Astrocyte (in vitro differentiated cells and primary cell): ENCODE measurements at regions not wholly inside any gene's neighbourhood (a gene's known extent, or its start where the extent isn't known, plus 50 kb on each side); places are given as distances from the start of the nearest gene placed in this dataset.

ENCODE experiments used
- DNase-seq: peaks from one replicate; pipeline ENCODE4 v3.0.0-alpha.2; 2010; ENCODE audit warnings: low read depth
- FAIRE-seq: peaks from 2 replicates; lab custom pipeline; 2011; peaks lifted over from hg19 to GRCh38; lab: Jason Lieb, UNC
- H2AFZ ChIP-seq: 2 replicates; pipeline ENCODE4 v1.6.0; 2012; ENCODE audit warnings: low read depth, low read length, inconsistent platforms
- H3K27ac ChIP-seq: 2 replicates; pipeline ENCODE4 v1.5.1; 2011; ENCODE audit warnings: low read depth, low read length, inconsistent platforms
- H3K27me3 ChIP-seq: 2 replicates; pipeline ENCODE4 v1.6.0; 2011; ENCODE audit warnings: low read length, inconsistent platforms; ENCODE audit not compliant: insufficient read depth
- H3K36me3 ChIP-seq: 2 replicates; pipeline ENCODE4 v1.5.1; 2011; ENCODE audit warnings: low read length, inconsistent platforms; ENCODE audit not compliant: insufficient read depth
- H3K4me1 ChIP-seq: 2 replicates; pipeline ENCODE4 v1.5.1; 2011; ENCODE audit warnings: low read length, inconsistent platforms; ENCODE audit not compliant: insufficient read depth
- H3K4me2 ChIP-seq: 2 replicates; pipeline ENCODE4 v1.6.0; 2012; ENCODE audit warnings: low read length, inconsistent platforms
- H3K4me3 ChIP-seq: 2 replicates; pipeline ENCODE4 v1.5.1; 2011; ENCODE audit warnings: low read depth, mild to moderate bottlenecking, low read length, inconsistent platforms; ENCODE audit not compliant: insufficient read depth
- H3K79me2 ChIP-seq: 2 replicates; pipeline ENCODE4 v1.6.0; 2012; ENCODE audit warnings: mild to moderate bottlenecking, low read length, inconsistent platforms; ENCODE audit not compliant: insufficient read depth
- H3K9ac ChIP-seq: 2 replicates; pipeline ENCODE4 v1.6.0; 2012; ENCODE audit warnings: mild to moderate bottlenecking, low read length, inconsistent platforms
- H3K9me3 ChIP-seq: 2 replicates; pipeline ENCODE4 v1.5.1; 2012; ENCODE audit warnings: low read depth, mild to moderate bottlenecking, low read length, inconsistent platforms; ENCODE audit not compliant: insufficient read depth
- H4K20me1 ChIP-seq: 2 replicates; pipeline ENCODE4 v1.6.0; 2012; ENCODE audit warnings: low read length, inconsistent platforms; ENCODE audit not compliant: insufficient read depth
- H3K27ac Mint-ChIP-seq: one replicate; pipeline ENCODE4 v1.8.0; 2021; ENCODE audit warnings: mild to moderate bottlenecking, mixed read lengths; ENCODE audit not compliant: unreplicated experiment
- H3K27me3 Mint-ChIP-seq: one replicate; pipeline ENCODE4 v1.8.0; 2021; ENCODE audit warnings: low read depth, mixed read lengths; ENCODE audit not compliant: unreplicated experiment
- H3K36me3 Mint-ChIP-seq: one replicate; pipeline ENCODE4 v1.8.0; 2021; ENCODE audit warnings: low read depth, mixed read lengths; ENCODE audit not compliant: unreplicated experiment
- H3K4me1 Mint-ChIP-seq: one replicate; pipeline ENCODE4 v1.8.0; 2021; ENCODE audit warnings: low read depth, mixed read lengths; ENCODE audit not compliant: unreplicated experiment
- H3K4me3 Mint-ChIP-seq: one replicate; pipeline ENCODE4 v1.8.0; 2021; ENCODE audit warnings: mild to moderate bottlenecking, moderate library complexity, mixed read lengths; ENCODE audit not compliant: unreplicated experiment
- H3K9me3 Mint-ChIP-seq: one replicate; pipeline ENCODE4 v1.8.0; 2021; ENCODE audit warnings: mild to moderate bottlenecking, mixed read lengths; ENCODE audit not compliant: unreplicated experiment
- CTCF ChIP-seq: IDR thresholded peaks from 2 replicates; pipeline ENCODE4 v1.5.1; 2011; ENCODE audit warnings: low read depth, mild to moderate bottlenecking, inconsistent platforms, low read length, moderate library complexity; ENCODE audit not compliant: insufficient read depth
- EZH2 ChIP-seq: IDR thresholded peaks from 2 replicates; pipeline ENCODE4 v1.6.1; 2012; ENCODE audit warnings: mild to moderate bottlenecking, low read length, inconsistent platforms; ENCODE audit not compliant: insufficient read depth

GRCh38 chr2:129178356-129178755 lies 801.1 kb upstream of the RAB6C start:
- Histone ChIP-seq H4K20me1 (no peaks in the 10 kb centered on the region), H3K4me2 (no peak overlapping the region), H3K9ac (no peak overlapping the region), H3K9me3 (no peaks in the 10 kb centered on the region), H2AFZ (no peak overlapping the region), H3K79me2 (no peaks in the 10 kb centered on the region), H3K4me1 (no peaks in the 10 kb centered on the region), H3K36me3 (no peaks in the 10 kb centered on the region), H3K27me3 (no peaks in the 10 kb centered on the region), H3K27ac (no peak overlapping the region), H3K4me3 (no peak overlapping the region)
- H3K27ac Mint-ChIP-seq = no peak overlapping the region
- H3K36me3 Mint-ChIP-seq = no peaks in the 10 kb centered on the region
- H3K27me3 Mint-ChIP-seq = peaks cover 10% of the 10 kb centered on the region
- H3K4me3 Mint-ChIP-seq = no peak overlapping the region
- no peaks in the 10 kb centered on the region for H3K9me3 Mint-ChIP-seq
- TF ChIP-seq EZH2 (no peak), CTCF (no peak)
- H3K4me1 Mint-ChIP-seq = no peaks in the 10 kb centered on the region
- FAIRE-seq (no peak), DNase-seq (peak; percentile 1)

- Histone ChIP-seq H3K79me2 (no peaks in the 10 kb centered on the region), H3K4me1 (no peaks in the 10 kb centered on the region), H2AFZ (no peak overlapping the region), H3K4me3 (no peak overlapping the region), H4K20me1 (no peaks in the 10 kb centered on the region), H3K36me3 (no peaks in the 10 kb centered on the region), H3K9ac (no peak overlapping the region), H3K9me3 (no peaks in the 10 kb centered on the region), H3K27ac (no peak overlapping the region), H3K27me3 (no peaks in the 10 kb centered on the region), H3K4me2 (no peak overlapping the region)
- Mint-ChIP-seq H3K36me3 (no peaks in the 10 kb centered on the region), H3K4me3 (no peak overlapping the region), H3K27me3 (peaks cover 10% of the 10 kb centered on the region), H3K27ac (no peak overlapping the region), H3K4me1 (no peaks in the 10 kb centered on the region), H3K9me3 (no peaks in the 10 kb centered on the region)
- DNase-seq (no peak), FAIRE-seq (no peak)
- TF ChIP-seq EZH2 (no peak), CTCF (no peak)
Measured at GRCh38 chr2:129179199-129179598, 800.3 kb upstream of the RAB6C start.

GRCh38 chr2:129180124-129180716 lies 799.2 kb upstream of the RAB6C start:
- H4K20me1 ChIP-seq = no peaks in the 10 kb centered on the region

More at GRCh38 chr2:129180124-129180716, 799.2 kb upstream of the RAB6C start:
- H3K4me3 Mint-ChIP-seq = no peak overlapping the region
- H3K4me1 Mint-ChIP-seq = no peaks in the 10 kb centered on the region
- Histone ChIP-seq H3K27ac (no peak overlapping the region), H2AFZ (no peak overlapping the region), H3K4me1 (no peaks in the 10 kb centered on the region), H3K4me3 (no peak overlapping the region), H3K36me3 (no peaks in the 10 kb centered on the region), H3K79me2 (no peaks in the 10 kb centered on the region), H3K9ac (no peak overlapping the region), H3K27me3 (no peaks in the 10 kb centered on the region), H3K9me3 (no peaks in the 10 kb centered on the region), H3K4me2 (no peak overlapping the region)
- no peaks in the 10 kb centered on the region for H3K9me3 Mint-ChIP-seq
- no peaks in the 10 kb centered on the region for H3K36me3 Mint-ChIP-seq
- no peak overlapping the region for H3K27ac Mint-ChIP-seq
- H3K27me3 Mint-ChIP-seq = peaks cover 10% of the 10 kb centered on the region
- no peak for DNase-seq
- FAIRE-seq = no peak
- TF ChIP-seq CTCF (no peak), EZH2 (no peak)
